ENCODE measurements at regions not wholly inside any gene's neighbourhood (a gene's known extent, or its start where the extent isn't known, plus 50 kb on each side); places are given as distances from the start of the nearest gene placed in this dataset.
A peak's percentile ranks its signal among the peaks of the same experiment; 100 is the strongest.
"Not testable (repeated sequence)": the region's sequence is repeated elsewhere in the genome, so short reads cannot be mapped to it uniquely, and the experiment has no call there.

GRCh38 chr9:95729046-95729445, 146.4 kb upstream of the ERCC6L2 start:
- no peak for DNase-seq

- no peak for DNase-seq
Measured at GRCh38 chr9:95727947-95728520, 147.5 kb upstream of the ERCC6L2 start.

- no peak for DNase-seq
Measured at GRCh38 chr9:95726756-95727155, 148.7 kb upstream of the ERCC6L2 start.

- DNase-seq: peak; percentile 35
Measured at GRCh38 chr9:95725045-95725444, 150.4 kb upstream of the ERCC6L2 start.

GRCh38 chr9:95724253-95724991, 151.1 kb upstream of the ERCC6L2 start:
- peak; percentile 72 for DNase-seq

- DNase-seq: no peak
Measured at GRCh38 chr9:95722141-95722540, 153.3 kb upstream of the ERCC6L2 start.

- DNase-seq: no peak
Measured at GRCh38 chr9:95721061-95721531, 154.4 kb upstream of the ERCC6L2 start.

GRCh38 chr9:95720496-95720895, 155.0 kb upstream of the ERCC6L2 start:
- no peak for DNase-seq

GRCh38 chr9:95719354-95719753, 156.1 kb upstream of the ERCC6L2 start:
- no peak for DNase-seq

- no peak for DNase-seq
Measured at GRCh38 chr9:95718263-95718662, 157.2 kb upstream of the ERCC6L2 start.

- DNase-seq: no peak
Measured at GRCh38 chr9:95715868-95716435, 159.5 kb upstream of the ERCC6L2 start.

GRCh38 chr9:95710446-95710845, 165.0 kb upstream of the ERCC6L2 start:
- DNase-seq: no peak

GRCh38 chr9:95696701-95697100, 178.8 kb upstream of the ERCC6L2 start:
- no peak for DNase-seq

- DNase-seq: no peak
Measured at GRCh38 chr9:95691435-95691834, 174.7 kb upstream of the PTCH1 start.

- no peak for DNase-seq
Measured at GRCh38 chr9:95689669-95690068, 172.9 kb upstream of the PTCH1 start.

- no peak for DNase-seq
Measured at GRCh38 chr9:95684516-95684915, 167.7 kb upstream of the PTCH1 start.

- DNase-seq: not testable (repeated sequence)
Measured at GRCh38 chr9:95680306-95680705, 163.5 kb upstream of the PTCH1 start.

GRCh38 chr9:95679874-95680273, 163.1 kb upstream of the PTCH1 start:
- no peak for DNase-seq

- no peak for DNase-seq
Measured at GRCh38 chr9:95678759-95679158, 162.0 kb upstream of the PTCH1 start.

GRCh38 chr9:95670122-95670521, 153.4 kb upstream of the PTCH1 start:
- no peak for DNase-seq

GRCh38 chr9:95669253-95669652, 152.5 kb upstream of the PTCH1 start:
- DNase-seq: no peak

- DNase-seq: no peak
Measured at GRCh38 chr9:95667789-95668188, 151.0 kb upstream of the PTCH1 start.

- DNase-seq: no peak
Measured at GRCh38 chr9:95666785-95667155, 150.0 kb upstream of the PTCH1 start.

- DNase-seq: no peak
Measured at GRCh38 chr9:95666096-95666784, 149.5 kb upstream of the PTCH1 start.
